ENCODE measurements at regions not wholly inside any gene's neighbourhood (a gene's known extent, or its start where the extent isn't known, plus 50 kb on each side); places are given as distances from the start of the nearest gene placed in this dataset.

- TF ChIP-seq, protein P1, sequence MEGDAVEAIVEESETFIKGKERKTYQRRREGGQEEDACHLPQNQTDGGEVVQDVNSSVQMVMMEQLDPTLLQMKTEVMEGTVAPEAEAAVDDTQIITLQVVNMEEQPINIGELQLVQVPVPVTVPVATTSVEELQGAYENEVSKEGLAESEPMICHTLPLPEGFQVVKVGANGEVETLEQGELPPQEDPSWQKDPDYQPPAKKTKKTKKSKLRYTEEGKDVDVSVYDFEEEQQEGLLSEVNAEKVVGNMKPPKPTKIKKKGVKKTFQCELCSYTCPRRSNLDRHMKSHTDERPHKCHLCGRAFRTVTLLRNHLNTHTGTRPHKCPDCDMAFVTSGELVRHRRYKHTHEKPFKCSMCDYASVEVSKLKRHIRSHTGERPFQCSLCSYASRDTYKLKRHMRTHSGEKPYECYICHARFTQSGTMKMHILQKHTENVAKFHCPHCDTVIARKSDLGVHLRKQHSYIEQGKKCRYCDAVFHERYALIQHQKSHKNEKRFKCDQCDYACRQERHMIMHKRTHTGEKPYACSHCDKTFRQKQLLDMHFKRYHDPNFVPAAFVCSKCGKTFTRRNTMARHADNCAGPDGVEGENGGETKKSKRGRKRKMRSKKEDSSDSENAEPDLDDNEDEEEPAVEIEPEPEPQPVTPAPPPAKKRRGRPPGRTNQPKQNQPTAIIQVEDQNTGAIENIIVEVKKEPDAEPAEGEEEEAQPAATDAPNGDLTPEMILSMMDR (IDR thresholded peaks at IDR 0.05) = no peak
- TF ChIP-seq POLR2A (IDR thresholded peaks at IDR 0.05; ENCODE audit: low read depth) (no peak), EP300 (IDR thresholded peaks at IDR 0.05) (peak; percentile 16), POLR2AphosphoS5 (IDR thresholded peaks at IDR 0.05) (peak in 1 of 2 donors; percentile 14)
Observed at GRCh38 chr7:130996205-130996832, 262.3 kb upstream of the KLF14 start.

Data from esophagus muscularis mucosa (tissue), 4 donors.